ENCODE measurements at regions not wholly inside any gene's neighbourhood (a gene's known extent, or its start where the extent isn't known, plus 50 kb on each side); places are given as distances from the start of the nearest gene placed in this dataset.

DNA sequence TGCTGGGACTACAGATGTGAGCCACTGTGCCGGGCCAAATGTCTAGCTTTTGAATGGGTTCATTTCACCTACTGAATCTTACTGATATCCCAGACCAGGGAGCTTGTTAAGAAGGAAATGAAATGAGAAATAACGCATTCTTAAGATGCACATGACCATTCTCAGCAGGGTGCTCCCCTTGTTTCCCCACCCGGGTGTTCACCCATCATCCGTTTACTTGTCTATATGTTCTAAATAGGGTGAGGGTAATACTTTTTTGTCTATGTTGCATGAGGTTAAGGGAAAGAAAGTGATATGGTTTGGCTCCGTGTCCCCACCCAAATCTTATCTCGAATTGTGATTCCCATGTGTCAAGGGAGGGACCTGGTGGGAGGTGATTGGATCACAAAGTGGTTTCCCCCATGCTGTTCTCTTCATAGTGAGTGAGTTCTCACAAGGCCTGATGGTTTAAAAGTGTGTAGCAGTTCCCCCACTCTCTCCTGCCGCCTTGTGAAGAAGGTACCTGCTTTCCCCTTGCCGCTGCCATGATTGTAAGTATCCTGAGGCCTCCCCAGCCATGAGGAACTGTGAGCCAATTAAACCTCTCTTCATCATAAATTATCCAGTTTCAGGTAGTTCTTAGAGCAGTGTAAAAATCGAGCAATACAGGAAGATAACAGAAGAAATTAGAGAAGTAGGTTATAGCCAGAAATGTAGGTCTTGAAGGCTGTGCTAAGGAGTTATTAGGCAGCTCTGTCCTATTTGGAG lies 129.1 kb downstream of the DDX1 start:
- DNase-seq = no peak

DNA sequence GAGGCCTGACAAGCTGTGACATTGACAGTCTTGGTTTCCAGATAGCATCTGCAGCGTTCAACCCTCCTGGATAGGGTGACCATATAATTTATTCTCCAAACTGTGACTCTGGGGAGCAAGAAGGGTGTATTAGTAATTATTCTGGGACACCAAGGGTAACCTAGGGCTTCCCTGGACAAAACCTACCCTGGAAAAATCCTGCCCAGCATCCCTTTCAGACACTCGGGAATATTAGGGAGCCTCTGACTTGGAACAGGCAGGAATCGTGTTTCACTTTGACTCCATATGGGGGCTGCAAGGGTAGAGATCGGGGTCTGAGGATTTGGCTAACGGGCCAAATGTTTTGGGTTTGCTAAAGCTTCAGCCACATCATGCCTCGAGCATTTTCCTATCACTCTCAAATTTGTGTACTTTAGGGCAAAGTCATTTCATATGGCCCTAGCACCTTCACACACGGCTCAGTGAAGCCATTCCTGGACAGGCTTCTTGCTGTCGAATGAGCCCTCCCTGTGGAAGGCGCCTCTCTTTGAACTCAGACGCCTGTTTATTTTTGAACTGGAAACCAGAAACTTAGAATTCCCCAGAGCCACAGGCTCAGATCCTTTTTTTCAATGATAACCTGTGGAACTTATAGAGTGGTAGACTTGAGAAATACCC lies 129.9 kb downstream of the DDX1 start:
- DNase-seq = no peak

DNA sequence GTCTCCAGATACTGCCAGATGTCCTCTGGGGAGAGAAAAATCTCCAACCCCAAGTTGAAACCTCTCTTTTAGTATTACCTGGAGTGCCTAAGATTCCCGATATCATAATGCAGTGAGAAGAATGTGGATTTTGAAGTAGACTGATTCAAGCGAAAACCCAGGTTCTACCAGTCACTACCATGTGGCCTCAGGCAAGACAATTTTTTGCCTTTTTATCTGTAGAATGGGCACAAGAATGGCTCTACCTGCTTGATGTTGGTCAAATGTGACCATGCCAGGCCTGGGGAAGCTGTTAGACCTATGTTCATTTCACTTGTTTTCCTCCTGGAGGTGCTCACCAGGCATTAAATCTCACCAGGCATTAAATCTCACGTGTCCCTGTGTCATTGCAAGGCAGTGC lies 131.3 kb downstream of the DDX1 start:
- DNase-seq = no peak

- DNase-seq = no peak
Measured at GRCh38 chr2:15724235-15724634, 132.6 kb downstream of the DDX1 start.

DNA sequence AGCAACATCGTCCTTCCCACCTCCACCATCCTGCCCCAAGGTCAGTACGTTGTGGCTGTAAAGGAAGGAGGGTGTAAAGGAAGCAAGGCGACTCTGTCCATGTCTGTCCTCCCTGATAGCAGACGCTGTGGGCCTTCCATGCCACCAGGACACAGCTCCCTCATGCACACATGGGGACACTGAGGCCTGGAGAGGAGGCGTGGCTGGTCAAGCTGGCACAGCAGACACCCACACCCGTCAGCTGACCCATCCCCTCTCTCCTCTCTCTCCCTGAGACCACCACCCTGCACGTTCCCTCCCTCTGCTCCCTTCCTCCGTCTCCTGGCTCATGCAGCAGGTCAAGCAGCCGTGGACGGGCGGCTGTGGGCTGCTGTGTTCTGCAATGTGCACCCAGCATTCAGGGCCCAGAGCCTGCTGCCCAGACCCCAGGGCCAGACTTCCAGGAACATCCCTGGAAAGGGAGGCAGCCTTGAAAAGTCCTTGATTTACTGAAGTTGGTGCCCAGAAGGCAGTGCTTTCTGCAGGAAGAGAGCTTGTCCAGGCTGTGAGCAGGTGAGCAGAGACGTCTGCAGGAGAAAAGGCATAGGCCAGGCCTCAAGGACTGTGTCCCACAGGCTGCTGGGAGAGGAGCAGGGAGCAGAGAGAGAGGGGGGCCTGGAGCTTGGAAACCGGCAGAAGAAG lies 133.6 kb downstream of the DDX1 start:
- DNase-seq = no peak

GRCh38 chr2:15725782-15726112 lies 134.1 kb downstream of the DDX1 start:
- no peak for DNase-seq

- DNase-seq = no peak
Measured at GRCh38 chr2:15726321-15727057, 134.8 kb downstream of the DDX1 start.

DNA sequence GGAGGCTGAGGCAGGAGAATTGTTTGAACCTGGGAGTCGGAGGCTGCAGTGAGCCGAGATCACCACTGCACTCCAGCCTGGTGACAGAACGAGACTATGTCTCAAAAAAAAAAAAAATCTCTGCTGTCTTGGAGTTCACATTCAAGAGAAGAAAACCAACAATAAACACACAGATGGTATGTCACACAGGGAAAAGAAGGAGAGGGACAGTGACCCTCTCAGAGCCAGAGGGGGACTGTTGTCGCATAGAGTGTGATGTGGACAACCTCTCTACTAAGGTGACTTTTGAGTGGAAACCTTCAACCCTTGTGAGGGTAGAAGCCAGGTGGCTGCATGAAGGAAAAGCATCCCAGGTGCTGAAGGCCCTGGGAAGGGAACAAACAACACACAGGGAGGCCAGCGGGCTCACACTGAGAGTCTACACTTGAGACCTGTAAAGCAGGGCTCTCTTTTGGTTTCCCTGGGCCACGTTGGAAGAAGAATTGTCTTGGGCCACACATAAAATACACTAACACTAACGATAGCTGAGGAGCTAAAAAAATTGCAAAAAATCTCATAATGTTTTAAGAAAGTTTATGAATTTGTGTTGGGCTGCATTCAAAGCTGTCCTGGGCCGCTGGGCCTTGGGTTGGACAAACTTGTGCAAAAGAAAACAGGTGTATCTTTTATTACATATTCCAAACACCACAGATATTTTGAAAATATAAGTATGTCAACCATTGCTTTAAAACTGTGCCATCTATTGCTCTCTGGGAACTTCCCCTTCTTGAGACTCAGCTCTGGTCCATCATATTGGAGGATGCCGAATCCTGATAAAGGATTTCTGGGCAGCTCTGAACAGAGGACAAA lies 136.0 kb downstream of the DDX1 start:
- no peak for DNase-seq

DNA sequence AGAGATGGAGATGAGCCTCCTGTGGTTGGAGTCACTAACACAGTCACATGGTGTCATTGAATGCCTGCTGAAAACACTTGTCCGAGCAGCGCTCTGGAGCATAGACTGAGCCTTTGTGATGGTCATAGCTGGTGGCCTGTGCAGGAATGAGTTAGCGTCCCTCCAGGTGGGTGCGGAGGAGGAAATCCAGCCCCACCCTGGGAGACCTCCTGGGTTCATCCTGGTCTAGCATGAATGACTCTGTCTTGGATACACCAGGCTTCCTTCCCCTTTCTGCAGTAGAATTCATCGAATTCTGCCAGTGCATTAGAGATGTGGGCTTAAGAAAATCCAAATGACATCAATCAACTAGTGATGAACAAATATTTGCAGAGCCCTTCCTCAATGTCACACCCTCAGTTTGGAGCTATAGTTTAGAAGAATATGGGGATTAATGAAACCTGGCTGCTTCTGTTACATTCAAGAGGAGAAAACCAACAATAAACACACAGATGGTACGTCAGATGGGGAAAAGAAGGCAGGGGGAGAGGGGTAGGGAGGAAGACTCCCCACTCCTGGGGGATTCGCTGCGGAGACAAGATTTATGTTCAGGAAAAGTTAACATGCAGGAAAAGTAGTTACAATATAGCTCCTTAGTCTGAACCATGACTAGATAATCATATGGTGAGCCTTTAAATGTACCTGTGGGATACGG lies 136.7 kb downstream of the DDX1 start:
- no peak for DNase-seq

DNA sequence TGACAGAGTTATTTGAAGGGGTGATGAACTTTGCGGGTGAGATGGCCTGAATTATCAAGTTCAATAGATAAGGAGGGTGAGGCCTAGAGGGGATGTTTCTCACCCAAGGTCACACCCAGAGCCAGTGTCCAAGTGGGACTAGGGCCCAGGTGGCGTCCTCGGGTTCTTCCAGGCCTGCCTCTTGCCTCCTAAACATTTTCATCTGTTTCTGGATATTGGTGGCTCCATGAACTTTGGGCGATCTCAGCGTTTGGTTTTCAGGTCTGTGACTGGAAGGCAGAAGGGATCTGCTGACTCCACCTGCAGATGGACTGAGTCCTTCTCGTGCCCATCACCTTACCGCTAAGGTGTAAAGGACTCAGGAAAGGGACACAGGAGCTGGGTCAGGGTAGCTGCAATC lies 137.3 kb downstream of the DDX1 start:
- DNase-seq = no peak

GRCh38 chr2:15729709-15730544 lies 138.3 kb downstream of the DDX1 start:
- no peak for DNase-seq

DNA sequence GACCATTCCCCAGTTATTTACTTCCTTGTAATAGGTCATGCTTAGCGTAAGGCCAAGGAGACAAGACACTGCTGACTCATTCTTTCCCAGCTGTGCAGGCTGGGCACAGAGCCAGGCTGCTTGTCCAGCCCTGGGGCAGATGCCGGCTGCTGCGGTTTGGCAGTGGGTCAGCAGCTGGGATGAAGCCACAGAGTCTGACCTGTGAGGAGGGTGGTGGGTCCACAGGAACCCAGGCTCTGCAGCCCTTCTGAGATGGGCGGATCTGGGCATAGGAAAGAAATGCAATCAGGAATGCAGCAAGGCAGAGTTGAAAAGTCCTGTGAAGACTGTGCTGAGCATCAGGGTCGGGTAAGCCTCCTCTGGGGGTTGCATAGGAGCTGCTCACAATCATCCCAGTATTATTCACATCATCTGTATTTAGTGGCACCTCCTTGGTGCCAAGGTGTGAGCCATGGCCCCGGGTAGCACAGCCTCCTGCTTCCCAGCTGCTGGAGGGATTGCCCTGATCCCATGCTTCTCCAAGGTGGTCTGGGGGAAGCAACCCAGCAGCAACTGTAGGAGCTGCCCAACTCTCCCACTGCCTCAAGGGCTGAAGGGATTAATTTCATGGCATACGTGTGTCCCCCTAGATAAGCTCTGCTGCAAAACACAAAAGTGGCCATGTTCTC lies 139.0 kb downstream of the DDX1 start:
- DNase-seq = peak; percentile 9

DNA sequence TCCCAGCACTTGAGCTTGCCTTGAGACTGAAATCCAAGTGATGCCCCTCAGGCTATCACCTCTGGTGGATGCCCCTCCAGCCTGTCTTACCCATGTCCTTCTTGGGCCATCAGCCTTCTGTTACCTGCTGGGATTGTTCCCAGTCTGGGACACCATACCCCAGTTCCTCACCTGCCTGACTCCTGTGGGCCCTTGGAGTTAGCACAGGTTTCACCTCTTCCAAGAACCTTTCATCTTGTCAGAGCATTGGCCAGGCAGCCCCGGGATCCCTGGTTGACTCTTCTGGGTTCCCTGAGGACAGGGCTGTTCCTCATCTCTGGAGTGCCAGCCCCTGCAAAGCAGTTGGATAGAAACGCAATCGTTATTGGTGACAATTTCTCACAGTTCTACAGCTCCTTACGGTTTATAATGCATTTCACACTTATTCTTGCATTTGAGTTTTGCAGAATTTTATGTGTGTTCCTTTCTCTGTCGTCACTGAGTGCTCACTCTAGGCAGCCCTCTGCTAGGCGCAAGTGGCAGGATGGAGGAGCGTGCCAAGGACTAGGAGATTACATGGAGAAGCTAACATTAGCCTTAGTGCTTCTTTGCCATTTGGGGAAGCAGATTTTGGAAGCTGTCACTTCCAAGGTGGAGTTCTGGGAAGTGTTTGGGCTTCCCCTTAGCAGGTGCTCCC lies 139.7 kb downstream of the DDX1 start:
- DNase-seq = no peak

- no peak for DNase-seq
Measured at GRCh38 chr2:15731889-15732271, 140.2 kb downstream of the DDX1 start.

GRCh38 chr2:15732341-15733077 lies 140.8 kb downstream of the DDX1 start:
- DNase-seq = no peak

- no peak for DNase-seq
Measured at GRCh38 chr2:15733867-15734673, 142.4 kb downstream of the DDX1 start.

DNA sequence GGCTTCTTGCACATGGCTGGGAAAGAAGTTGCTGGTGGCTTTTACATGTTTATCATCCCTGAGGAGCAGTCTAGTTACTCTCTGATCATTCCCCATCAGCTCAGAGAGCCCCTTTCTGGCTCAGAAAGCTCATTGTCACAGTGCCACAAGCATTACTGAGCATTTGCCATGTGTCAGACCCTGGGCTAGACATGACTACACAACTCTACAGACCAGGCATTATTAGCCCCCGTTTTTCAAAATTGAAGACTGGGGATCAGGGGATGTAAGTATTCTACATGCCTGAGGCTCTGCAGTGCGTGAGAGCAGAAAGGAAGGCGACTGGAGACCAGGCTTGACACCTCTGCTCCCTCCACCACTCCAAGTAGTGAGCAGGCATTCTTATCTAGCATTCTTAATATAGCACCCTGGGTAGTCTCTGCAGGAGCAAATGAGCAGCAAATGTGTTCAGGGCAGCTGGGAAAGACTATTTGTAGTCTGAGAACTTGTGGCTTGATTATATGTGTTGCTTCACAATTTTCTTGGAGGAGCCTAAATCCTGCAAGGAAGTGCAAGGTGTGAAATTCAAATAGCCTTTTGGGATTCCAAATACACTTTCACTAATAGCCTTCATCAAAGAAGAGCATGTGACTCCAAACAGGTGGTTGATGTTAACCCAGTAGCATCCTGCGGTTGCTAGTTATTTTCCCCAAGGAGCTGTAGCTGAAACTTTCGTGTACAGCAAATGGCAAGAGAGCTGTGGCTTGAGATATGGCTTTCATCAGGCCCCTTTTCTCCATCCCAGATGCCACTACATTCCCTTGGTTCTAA lies 143.2 kb downstream of the DDX1 start:
- DNase-seq = no peak
